Vagina (tissue), 2 donors: ENCODE measurements at regions not wholly inside any gene's neighbourhood (a gene's known extent, or its start where the extent isn't known, plus 50 kb on each side); places are given as distances from the start of the nearest gene placed in this dataset.

ENCODE experiments used
- DNase-seq, 2 donors: peaks; one replicate each; pipeline ENCODE4 v3.0.0-alpha.2; 2017; ENCODE audit errors: extremely low spot score in 2 of 2
- H3K27ac ChIP-seq: fragments of 200-600 bp; sonication (generic); one replicate; pipeline ENCODE4 v1.5.1; 2019
- H3K27me3 ChIP-seq: fragments of 200-600 bp; sonication (generic); one replicate; pipeline ENCODE4 v1.5.1; 2019
- H3K36me3 ChIP-seq, 2 donors: fragments of 200-600 bp; sonication (generic); one replicate each; pipeline ENCODE4 v1.5.1; 2017 to 2019
- H3K4me1 ChIP-seq: fragments of 200-600 bp; sonication (generic); one replicate; pipeline ENCODE4 v1.5.1; 2019
- H3K4me3 ChIP-seq, 2 donors: fragments of 200-600 bp; sonication (generic); 1 replicate in 1 of 2; 2 replicates in 1 of 2; pipeline ENCODE4 v1.5.1; 2016 to 2019
- H3K9me3 ChIP-seq: fragments of 200-600 bp; sonication (generic); one replicate; pipeline ENCODE4 v1.5.1; 2019
- CTCF ChIP-seq, 3 experiments: fragments of 450-650 bp in 2 of 3; fragments of 200-600 bp in 1 of 3; sonication (generic) in 1 of 3; IDR thresholded peaks; one replicate each; pipeline ENCODE4 v1.5.1; 2017 to 2019; ENCODE audit warnings: antibody characterized with exemption in 3 of 3, mild to moderate bottlenecking in 2 of 3, moderate library complexity in 2 of 3
- POLR2A ChIP-seq, 2 donors: fragments of 450-650 bp; IDR thresholded peaks; one replicate each; pipeline ENCODE4 v1.6.1; 2017; ENCODE audit warnings: antibody characterized with exemption in 2 of 2, mild to moderate bottlenecking in 2 of 2, moderate library complexity in 2 of 2
- POLR2AphosphoS5 ChIP-seq, 2 donors: sonication (generic); formaldehyde crosslinking; IDR thresholded peaks; one replicate each; pipeline ENCODE4 v1.9.0; 2017; ENCODE audit warnings: antibody characterized with exemption in 2 of 2, mild to moderate bottlenecking in 2 of 2, low read depth in 1 of 2; ENCODE audit not compliant: insufficient read depth in 1 of 2
- intact Hi-C: fragments of 100-400 bp; cut with DNase I; formaldehyde crosslinking; loops from one replicate; pipeline ENCODE4 v1.15.1; 2023

- Histone ChIP-seq H3K27me3 (no peaks in the 10 kb centered on the region), H3K36me3 (no peaks in the 10 kb centered on the region), H3K27ac (no peak overlapping the region), H3K4me1 (peaks cover 9% of the 10 kb centered on the region), H3K4me3 (no peak overlapping the region), H3K9me3 (no peaks in the 10 kb centered on the region)
- intact Hi-C loops: no loop called here
- no peak for DNase-seq
- no peak for TF ChIP-seq CTCF (IDR thresholded peaks at IDR 0.05)
Observed at GRCh38 chr5:74938250-74938933, 72.2 kb upstream of the FAM169A start.

GRCh38 chr5:74935752-74936091 is 69.5 kb upstream of the FAM169A start:
- TF ChIP-seq POLR2AphosphoS5 (IDR thresholded peaks at IDR 0.05; ENCODE audit: insufficient read depth in 1 of 2, low read depth in 1 of 2): no peak
- no peak for TF ChIP-seq CTCF (IDR thresholded peaks at IDR 0.05)
- TF ChIP-seq POLR2A (IDR thresholded peaks at IDR 0.05): no peak
- DNase-seq: no peak
- Histone ChIP-seq H3K9me3 (no peaks in the 10 kb centered on the region), H3K36me3 (no peaks in the 10 kb centered on the region), H3K27me3 (no peaks in the 10 kb centered on the region), H3K4me3 (no peak overlapping the region), H3K27ac (no peak overlapping the region), H3K4me1 (peaks cover 9% of the 10 kb centered on the region)
- intact Hi-C loops: no loop called here

- H3K4me1 ChIP-seq: peaks cover 9% of the 10 kb centered on the region
- H3K36me3 ChIP-seq: no peaks in the 10 kb centered on the region
- no peak for DNase-seq
- H3K27me3 ChIP-seq: no peaks in the 10 kb centered on the region
- TF ChIP-seq POLR2AphosphoS5 (IDR thresholded peaks at IDR 0.05; ENCODE audit: insufficient read depth in 1 of 2, low read depth in 1 of 2) (no peak), CTCF (IDR thresholded peaks at IDR 0.05) (no peak), POLR2A (IDR thresholded peaks at IDR 0.05) (no peak)
- no peaks in the 10 kb centered on the region for H3K9me3 ChIP-seq
- H3K27ac ChIP-seq: no peak overlapping the region
- intact Hi-C loops: no loop called here
- no peak overlapping the region for H3K4me3 ChIP-seq
Observed at GRCh38 chr5:74934949-74935751, 69.0 kb upstream of the FAM169A start.

GRCh38 chr5:74927336-74927735 is 61.1 kb upstream of the FAM169A start:
- no peak for DNase-seq
- no peaks in the 10 kb centered on the region for H3K36me3 ChIP-seq
- no peaks in the 10 kb centered on the region for H3K9me3 ChIP-seq
- H3K27ac ChIP-seq: no peak overlapping the region
- intact Hi-C loops: no loop called here
- no peak for TF ChIP-seq POLR2AphosphoS5 (IDR thresholded peaks at IDR 0.05; ENCODE audit: insufficient read depth in 1 of 2, low read depth in 1 of 2)
- no peak for TF ChIP-seq POLR2A (IDR thresholded peaks at IDR 0.05)
- TF ChIP-seq CTCF (IDR thresholded peaks at IDR 0.05): no peak
- no peak overlapping the region for H3K4me3 ChIP-seq
- no peaks in the 10 kb centered on the region for H3K27me3 ChIP-seq
- no peaks in the 10 kb centered on the region for H3K4me1 ChIP-seq

DNA sequence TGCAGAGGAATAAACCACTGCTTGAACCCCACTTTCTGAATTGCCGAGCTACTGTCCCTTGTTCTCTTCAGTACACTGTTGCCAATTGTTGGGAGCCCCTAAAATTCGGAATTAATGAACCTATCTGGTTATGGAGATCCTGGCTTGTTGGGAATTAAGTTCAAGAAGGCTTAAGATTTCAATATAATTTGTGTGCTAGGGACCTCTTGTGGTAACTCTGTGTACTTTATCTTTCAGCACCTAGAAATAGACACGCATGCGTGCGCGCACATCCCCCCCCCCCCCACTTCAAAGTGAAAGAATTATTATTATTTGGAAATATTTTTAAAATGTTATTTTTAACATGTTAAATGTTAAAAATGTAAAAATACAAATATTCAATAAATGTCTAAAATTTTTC is 53.3 kb upstream of the FAM169A start:
- H3K4me3 ChIP-seq: no peak overlapping the region
- H3K27me3 ChIP-seq: no peaks in the 10 kb centered on the region
- peak; percentile 32 to 52 (median 45) for TF ChIP-seq CTCF (IDR thresholded peaks at IDR 0.05)
- no peak for TF ChIP-seq POLR2AphosphoS5 (IDR thresholded peaks at IDR 0.05; ENCODE audit: insufficient read depth in 1 of 2, low read depth in 1 of 2)
- H3K4me1 ChIP-seq: no peaks in the 10 kb centered on the region
- no peak for DNase-seq
- H3K27ac ChIP-seq: no peak overlapping the region
- H3K36me3 ChIP-seq: no peaks in the 10 kb centered on the region
- H3K9me3 ChIP-seq: no peaks in the 10 kb centered on the region
- intact Hi-C loops: no loop called here
